Astrocyte of the cerebellum (primary cell): ENCODE measurements at regions not wholly inside any gene's neighbourhood (a gene's known extent, or its start where the extent isn't known, plus 50 kb on each side); places are given as distances from the start of the nearest gene placed in this dataset.

ENCODE experiments used
- DNase-seq: peaks from one replicate; pipeline ENCODE4 v3.0.0-alpha.2; 2011; ENCODE audit warnings: low read depth
- H3K4me3 ChIP-seq: 2 replicates; pipeline ENCODE4 v1.5.1; 2011; ENCODE audit warnings: mild to moderate bottlenecking, low read depth, low read length, moderate library complexity
- CTCF ChIP-seq: IDR thresholded peaks from 2 replicates; pipeline ENCODE4 v1.5.1; 2012; ENCODE audit warnings: low read length, low read depth, moderate library complexity, mild to moderate bottlenecking; ENCODE audit errors: missing control alignments
- in situ Hi-C: cut with HindIII; loops from 2 replicates; pipeline ENCODE4 v1.10.0; 2017; ENCODE audit warnings: low sequenced_read_pairs

DNA sequence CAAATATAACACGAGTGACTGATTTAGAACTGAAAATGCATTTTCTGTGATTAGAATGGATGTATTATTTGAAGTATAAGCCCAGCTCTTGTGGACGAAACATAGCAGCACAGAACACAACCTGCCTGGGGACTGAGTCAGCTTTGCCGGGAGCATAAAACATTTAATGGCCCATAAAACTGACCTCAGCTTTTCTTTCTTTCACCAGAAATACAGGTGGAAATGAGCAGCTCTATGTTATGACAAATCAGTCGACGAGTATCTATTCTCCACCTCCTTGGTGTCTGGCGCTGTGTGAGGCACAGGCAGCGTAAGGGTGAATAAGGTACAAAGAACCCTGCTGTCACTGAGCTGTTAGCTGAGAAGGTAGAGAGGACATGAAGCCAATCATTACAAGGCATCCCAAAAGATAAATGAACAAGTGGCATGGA is 471.6 kb upstream of the AKR1E2 start:
- H3K4me3 ChIP-seq = no peak overlapping the region
- no peak for TF ChIP-seq CTCF
- in situ Hi-C loops = no loop called here
- no peak for DNase-seq

DNA sequence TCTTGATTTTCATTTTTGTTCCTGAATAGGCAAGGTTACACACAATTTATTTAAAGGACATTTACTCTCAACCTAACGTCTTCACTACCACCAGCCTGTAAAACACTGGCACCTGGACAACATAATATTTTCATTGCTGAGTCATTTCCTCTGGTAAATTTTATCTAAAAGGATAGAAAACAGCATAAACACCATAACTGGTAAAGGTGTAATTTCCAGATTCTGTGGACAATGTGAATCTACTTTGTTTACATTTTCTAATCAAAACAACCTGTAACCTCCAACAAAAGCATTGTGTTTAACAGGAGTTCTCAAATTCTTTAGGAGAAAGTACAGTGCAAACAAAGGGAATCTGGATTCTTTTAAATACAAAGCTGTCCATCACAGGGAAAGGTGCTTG is 472.0 kb upstream of the AKR1E2 start:
- in situ Hi-C loops = no loop called here
- peak; percentile 76 for DNase-seq
- no peak overlapping the region for H3K4me3 ChIP-seq
- TF ChIP-seq CTCF = no peak

GRCh38 chr10:4353059-4353655 is 472.9 kb upstream of the AKR1E2 start:
- in situ Hi-C loops = no loop called here
- no peak for TF ChIP-seq CTCF
- H3K4me3 ChIP-seq = no peak overlapping the region
- DNase-seq = no peak

- DNase-seq = peak; percentile 34
- in situ Hi-C loops = no loop called here
- no peak for TF ChIP-seq CTCF
- no peak overlapping the region for H3K4me3 ChIP-seq
These were observed 473.5 kb upstream of the AKR1E2 start for GRCh38 chr10:4352414-4352961.

DNA sequence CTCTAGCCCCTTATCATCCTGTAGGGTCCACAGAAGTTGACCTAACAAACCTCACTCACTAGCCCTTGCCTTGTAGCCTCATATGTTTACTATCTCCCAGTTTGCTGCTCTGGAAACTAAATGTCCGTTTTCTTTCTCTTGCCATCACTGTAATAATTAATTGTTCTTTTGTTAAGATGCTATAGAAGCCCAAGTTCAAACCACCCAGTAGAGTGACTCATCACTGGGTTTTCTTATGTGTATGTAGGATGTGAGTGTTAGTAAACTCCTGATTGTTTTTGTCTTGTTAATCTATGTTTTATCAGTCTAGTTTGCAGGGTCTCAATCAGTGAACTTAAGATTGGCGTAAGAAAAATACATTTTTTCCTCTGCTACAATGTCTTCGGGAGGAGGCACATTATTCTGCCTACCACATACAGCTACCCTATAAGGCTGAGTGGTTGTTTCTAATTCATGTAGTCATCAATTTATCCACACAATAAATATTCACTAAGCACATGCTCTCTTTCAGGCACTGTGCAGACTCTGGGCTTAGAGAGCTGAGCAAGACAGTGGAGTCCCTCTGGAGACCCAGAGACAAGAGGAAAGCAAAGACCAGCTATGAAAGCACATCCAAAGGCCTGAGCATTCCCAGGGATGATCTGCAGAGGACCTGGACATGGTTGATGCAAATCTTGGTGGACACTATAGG is 474.1 kb upstream of the AKR1E2 start:
- no peak overlapping the region for H3K4me3 ChIP-seq
- TF ChIP-seq CTCF = no peak
- no peak for DNase-seq
- in situ Hi-C loops = no loop called here

DNA sequence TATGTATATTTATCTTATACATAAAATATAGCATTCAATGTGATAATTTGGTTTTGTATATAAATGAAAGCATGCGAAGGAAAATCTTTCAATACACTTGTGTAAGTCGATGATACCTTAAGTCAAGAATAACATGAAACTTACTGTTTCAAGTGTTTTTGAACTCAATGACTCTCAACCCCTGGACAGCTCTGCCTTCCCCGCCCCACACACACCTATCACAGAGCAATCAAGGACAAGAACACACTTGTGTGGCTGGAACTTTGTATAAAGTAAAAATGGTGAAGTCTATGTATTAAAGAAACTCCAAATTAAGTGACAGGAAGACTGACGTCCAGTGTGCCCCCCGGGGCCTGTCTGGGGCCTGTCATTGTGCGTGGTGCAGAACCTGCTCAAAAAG is 478.6 kb upstream of the AKR1E2 start:
- no peak for DNase-seq
- no peak overlapping the region for H3K4me3 ChIP-seq
- no peak for TF ChIP-seq CTCF
- in situ Hi-C loops = no loop called here
